ENCODE measurements at regions not wholly inside any gene's neighbourhood (a gene's known extent, or its start where the extent isn't known, plus 50 kb on each side); places are given as distances from the start of the nearest gene placed in this dataset.

- no peak overlapping the region for H3K27ac ChIP-seq
- WGBS, 4 donors = 61 to 76% (median 74%) methylated on average over 1 of the region's 1 CpG
- intact Hi-C loops (cut with DNase I) = no loop called here
- no peaks in the 10 kb centered on the region for H3K4me1 ChIP-seq
- H3K4me3 ChIP-seq = no peak overlapping the region
- no peaks in the 10 kb centered on the region for H3K36me3 ChIP-seq
- peaks cover 0 to 48% (median 12%) of the 10 kb centered on the region in 12 donors for H3K9me3 ChIP-seq
- TF ChIP-seq POLR2A (IDR thresholded peaks at IDR 0.05) = no peak
- no peak for TF ChIP-seq CTCF (IDR thresholded peaks at IDR 0.05)
- no peaks in the 10 kb centered on the region for H3K27me3 ChIP-seq
- no peak for ATAC-seq
- no peak for DNase-seq
These were observed 301.8 kb upstream of the GALNT5 start for GRCh38 chr2:156955701-156956100.

- intact Hi-C loops (cut with DNase I) = no loop called here
- ATAC-seq = no peak
- 62 to 81% (median 78%) methylated on average over 2 of the region's 2 CpGs for WGBS, 4 donors
These were observed 301.3 kb upstream of the GALNT5 start for GRCh38 chr2:156956161-156956560.

GRCh38 chr2:156958374-156958773 is 299.1 kb upstream of the GALNT5 start:
- intact Hi-C loops (cut with DNase I) = no loop called here
- no peak for ATAC-seq
- no peaks in the 10 kb centered on the region for H3K27me3 ChIP-seq
- peak in 1 of 5 donors; percentile 30 for DNase-seq
- no peak overlapping the region for H3K27ac ChIP-seq
- H3K4me1 ChIP-seq = no peaks in the 10 kb centered on the region
- H3K36me3 ChIP-seq = no peaks in the 10 kb centered on the region
- WGBS, 4 donors = 78 to 95% (median 87%) methylated on average over 3 to 4 of the region's 4 CpGs
- H3K9me3 ChIP-seq = peaks cover 0 to 40% (median 12%) of the 10 kb centered on the region in 12 donors
- H3K4me3 ChIP-seq = no peak overlapping the region
- TF ChIP-seq CTCF (IDR thresholded peaks at IDR 0.05) = no peak
- TF ChIP-seq POLR2A (IDR thresholded peaks at IDR 0.05) = no peak

More at GRCh38 chr2:156956161-156956560, 301.3 kb upstream of the GALNT5 start:
- Histone ChIP-seq H3K4me3 (no peak overlapping the region), H3K9me3 (peaks cover 0 to 45% (median 12%) of the 10 kb centered on the region in 12 donors), H3K27me3 (no peaks in the 10 kb centered on the region), H3K4me1 (no peaks in the 10 kb centered on the region), H3K36me3 (no peaks in the 10 kb centered on the region), H3K27ac (no peak overlapping the region)
- no peak for DNase-seq
- no peak for TF ChIP-seq POLR2A (IDR thresholded peaks at IDR 0.05)
- no peak for TF ChIP-seq CTCF (IDR thresholded peaks at IDR 0.05)

- no peak overlapping the region for H3K4me3 ChIP-seq
- 70 to 93% (median 81%) methylated on average over 2 to 4 of the region's 4 CpGs for WGBS, 4 donors
- no peaks in the 10 kb centered on the region for H3K36me3 ChIP-seq
- no peaks in the 10 kb centered on the region for H3K4me1 ChIP-seq
- DNase-seq = peak in 1 of 5 donors; percentile 25
- no peak for ATAC-seq
- intact Hi-C loops (cut with DNase I) = no loop called here
- TF ChIP-seq CTCF (IDR thresholded peaks at IDR 0.05) (no peak), POLR2A (IDR thresholded peaks at IDR 0.05) (no peak)
- H3K27me3 ChIP-seq = no peaks in the 10 kb centered on the region
- no peak overlapping the region for H3K27ac ChIP-seq
- H3K9me3 ChIP-seq = peaks cover 0 to 39% (median 12%) of the 10 kb centered on the region in 12 donors
These were observed 298.0 kb upstream of the GALNT5 start for GRCh38 chr2:156959481-156959880.

Data from heart left ventricle (tissue), 16 donors.